GM23338 (cell line): ENCODE measurements at regions not wholly inside any gene's neighbourhood (a gene's known extent, or its start where the extent isn't known, plus 50 kb on each side); places are given as distances from the start of the nearest gene placed in this dataset.

Experiments used
- ATAC-seq: fragments of 200-7000 bp; cut with Tn5 transposase; 3 replicates; pipeline ENCODE4 v1.9.1; 2020
- DNase-seq: peaks from one replicate; pipeline ENCODE4 v3.0.0-alpha.2; 2015; ENCODE audit warnings: low spot score
- H2AFZ ChIP-seq: fragments of 200-600 bp; sonication (generic); 2 replicates; pipeline ENCODE4 v1.8.0; 2016; ENCODE audit warnings: antibody characterized with exemption, mild to moderate bottlenecking, moderate library complexity
- H3F3A ChIP-seq: fragments of 200-600 bp; sonication (generic); replicated peaks from 2 replicates; pipeline ENCODE4 v1.8.0; 2017; ENCODE audit warnings: antibody characterized with exemption, mixed run types, low read depth
- H3K27ac ChIP-seq: fragments of 200-600 bp; sonication (generic); 2 replicates; pipeline ENCODE4 v1.6.1; 2016; ENCODE audit warnings: low read depth
- H3K27me3 ChIP-seq: fragments of 200-600 bp; sonication (generic); 2 replicates; pipeline ENCODE4 v1.8.0; 2016; ENCODE audit warnings: mild to moderate bottlenecking, mixed run types, moderate library complexity; ENCODE audit not compliant: insufficient read depth
- H3K36me3 ChIP-seq: fragments of 200-600 bp; sonication (generic); 2 replicates; pipeline ENCODE4 v1.8.0; 2016; ENCODE audit warnings: mild to moderate bottlenecking; ENCODE audit not compliant: insufficient read depth
- H3K4me1 ChIP-seq: fragments of 200-600 bp; sonication (generic); 2 replicates; pipeline ENCODE4 v1.8.0; 2016; ENCODE audit warnings: mild to moderate bottlenecking, moderate library complexity; ENCODE audit not compliant: insufficient read depth
- H3K4me2 ChIP-seq: fragments of 200-600 bp; sonication (generic); 2 replicates; pipeline ENCODE4 v1.7.1; 2017; ENCODE audit warnings: mixed run types
- H3K4me3 ChIP-seq: fragments of 200-600 bp; sonication (generic); 2 replicates; pipeline ENCODE4 v1.6.1; 2016; ENCODE audit warnings: mixed run types
- H3K79me2 ChIP-seq: fragments of 200-600 bp; sonication (generic); replicated peaks from 2 replicates; pipeline ENCODE4 v1.8.0; 2017; ENCODE audit warnings: mild to moderate bottlenecking; ENCODE audit not compliant: insufficient read depth
- H3K9me2 ChIP-seq: fragments of 200-600 bp; sonication (generic); 2 replicates; pipeline ENCODE4 v1.8.0; 2017; ENCODE audit not compliant: insufficient read depth
- H4K20me1 ChIP-seq: fragments of 200-600 bp; sonication (generic); replicated peaks from 2 replicates; pipeline ENCODE4 v1.8.0; 2017; ENCODE audit warnings: mild to moderate bottlenecking; ENCODE audit not compliant: insufficient read depth
- H3K27ac Mint-ChIP-seq: 2 replicates; pipeline ENCODE4 v1.8.0; 2020; ENCODE audit warnings: inconsistent platforms, mild to moderate bottlenecking, moderate library complexity, mixed read lengths
- H3K27me3 Mint-ChIP-seq: 3 replicates; pipeline ENCODE4 v1.8.0; 2022; ENCODE audit warnings: low read depth, mild to moderate bottlenecking, moderate library complexity, mixed read lengths, inconsistent platforms; ENCODE audit not compliant: insufficient read depth, poor library complexity
- H3K36me3 Mint-ChIP-seq: 3 replicates; pipeline ENCODE4 v1.8.0; 2021; ENCODE audit warnings: low read depth, mild to moderate bottlenecking, inconsistent platforms, moderate library complexity, mixed read lengths
- H3K4me1 Mint-ChIP-seq: 3 replicates; pipeline ENCODE4 v1.8.0; 2020; ENCODE audit warnings: mild to moderate bottlenecking, inconsistent platforms, mixed read lengths
- H3K4me3 Mint-ChIP-seq: 3 replicates; pipeline ENCODE4 v1.8.0; 2021; ENCODE audit warnings: moderate library complexity, mild to moderate bottlenecking, inconsistent platforms, mixed read lengths
- H3K9me3 Mint-ChIP-seq: 3 replicates; pipeline ENCODE4 v1.8.0; 2020; ENCODE audit warnings: moderate library complexity, mild to moderate bottlenecking, inconsistent platforms, mixed read lengths
- CREB1 ChIP-seq: fragments of 250-450 bp; sonication (Bioruptor Pico); IDR thresholded peaks from 2 replicates; pipeline ENCODE4 v1.5.0; 2020; ENCODE audit warnings: low read depth, mild to moderate bottlenecking, moderate library complexity
- CTCF ChIP-seq, 2 experiments: fragments of 200-600 bp in 1 of 2; sonication (generic) in 1 of 2; conservative IDR thresholded peaks; 2 replicates each; pipeline versions ENCODE4 v1.5.1 to v1.6.1; 2016 to 2017; ENCODE audit warnings: antibody characterized with exemption in 2 of 2, low read depth in 2 of 2, mild to moderate bottlenecking in 2 of 2, moderate library complexity in 1 of 2
- ETS1 ChIP-seq: IDR thresholded peaks from 2 replicates; pipeline ENCODE4 v1.6.1; 2016; ENCODE audit warnings: antibody characterized with exemption
- EZH2 ChIP-seq: fragments of 200-600 bp; sonication (generic); IDR thresholded peaks from one replicate; pipeline ENCODE4 v1.8.0; 2017; ENCODE audit warnings: antibody characterized with exemption, mild to moderate bottlenecking, low read depth; ENCODE audit not compliant: unreplicated experiment
- EZH2phosphoT487 ChIP-seq: fragments of 200-600 bp; sonication (generic); IDR thresholded peaks from one replicate; pipeline ENCODE4 v1.8.1; 2018; ENCODE audit warnings: antibody characterized with exemption; ENCODE audit not compliant: unreplicated experiment
- JUNB ChIP-seq: IDR thresholded peaks from one replicate; pipeline ENCODE4 v1.6.1; 2016; ENCODE audit warnings: antibody characterized with exemption; ENCODE audit not compliant: unreplicated experiment
- NANOG ChIP-seq: IDR thresholded peaks from 2 replicates; pipeline ENCODE4 v1.6.1; 2016; ENCODE audit warnings: antibody characterized with exemption, borderline replicate concordance
- POLR2AphosphoS5 ChIP-seq: IDR thresholded peaks from 2 replicates; pipeline ENCODE4 v1.6.1; 2016; ENCODE audit warnings: antibody characterized with exemption, low read depth
- REST ChIP-seq: IDR thresholded peaks from one replicate; pipeline ENCODE4 v1.6.1; 2018; ENCODE audit warnings: antibody characterized with exemption; ENCODE audit not compliant: unreplicated experiment
- STAT1 ChIP-seq: IDR thresholded peaks from one replicate; pipeline ENCODE4 v1.6.1; 2016; ENCODE audit warnings: antibody characterized with exemption; ENCODE audit not compliant: unreplicated experiment
- ZNF114 ChIP-seq: fragments of 250-450 bp; sonication (Bioruptor Pico); IDR thresholded peaks from 2 replicates; pipeline ENCODE4 v1.5.0; 2020; ENCODE audit warnings: mild to moderate bottlenecking, moderate library complexity
- ZNF331 ChIP-seq: fragments of 250-450 bp; sonication (Bioruptor Pico); IDR thresholded peaks from 2 replicates; pipeline ENCODE4 v1.5.0; 2020; ENCODE audit warnings: low read depth, mild to moderate bottlenecking, moderate library complexity
- ZNF462 ChIP-seq: fragments of 250-450 bp; sonication (Bioruptor Pico); IDR thresholded peaks from 2 replicates; pipeline ENCODE4 v1.5.0; 2020; ENCODE audit warnings: mild to moderate bottlenecking, moderate library complexity

GRCh38 chr3:70527026-70527425, 214.6 kb upstream of the MDFIC2 start:
- Mint-ChIP-seq H3K27me3 (peaks cover 2% of the 10 kb centered on the region), H3K36me3 (no peaks in the 10 kb centered on the region), H3K4me3 (no peak overlapping the region), H3K4me1 (peaks cover 37% of the 10 kb centered on the region; the same call in 2 of the 3 replicates), H3K9me3 (no peaks in the 10 kb centered on the region), H3K27ac (no peak overlapping the region)
- ATAC-seq (no peak), DNase-seq (no peak)
- Histone ChIP-seq H3K4me1 (peaks cover 31% of the 10 kb centered on the region), H3K4me2 (peak overlapping the region; percentile 7; the same call in 1 of the 2 replicates), H3F3A (no peaks in the 10 kb centered on the region), H3K36me3 (no peaks in the 10 kb centered on the region), H2AFZ (no peak overlapping the region), H3K27ac (no peak overlapping the region), H3K79me2 (no peaks in the 10 kb centered on the region), H3K9me2 (no peaks in the 10 kb centered on the region), H3K4me3 (no peak overlapping the region), H4K20me1 (no peaks in the 10 kb centered on the region), H3K27me3 (peaks cover 7% of the 10 kb centered on the region; the same call in 1 of the 2 replicates)
- no peak for TF ChIP-seq REST
- no peak for TF ChIP-seq ETS1
- TF ChIP-seq ZNF331 (CRISPR knock-in tag) = no peak
- no peak for TF ChIP-seq POLR2AphosphoS5
- TF ChIP-seq CTCF (conservative IDR thresholded peaks at IDR 0.05; ENCODE audit: low read depth in 2 of 2) = no peak
- no peak for TF ChIP-seq CREB1 (CRISPR knock-in tag)
- no peak for TF ChIP-seq ZNF114 (CRISPR knock-in tag)
- no peak for TF ChIP-seq EZH2
- TF ChIP-seq ZNF462 = no peak
- no peak for TF ChIP-seq JUNB
- TF ChIP-seq NANOG = no peak
- no peak for TF ChIP-seq EZH2phosphoT487
- TF ChIP-seq STAT1 = no peak
